Upper lobe of left lung (tissue), 6 donors: ENCODE measurements at regions not wholly inside any gene's neighbourhood (a gene's known extent, or its start where the extent isn't known, plus 50 kb on each side); places are given as distances from the start of the nearest gene placed in this dataset.

ENCODE experiments used
- ATAC-seq, 2 donors: fragments of 200-7000 bp; cut with Tn5 transposase; one replicate each; pipeline ENCODE4 v1.9.1; 2022; ENCODE audit warnings: mild to moderate bottlenecking in 2 of 2, moderate library complexity in 2 of 2; ENCODE audit not compliant: low FRiP score in 2 of 2
- DNase-seq, 2 donors: peaks; one replicate each; pipeline ENCODE4 v3.0.0-alpha.2; 2019 to 2020
- H3K27ac ChIP-seq, 4 donors: fragments of 200-600 bp; sonication (generic); one replicate each; pipeline ENCODE4 v1.5.1; 2016 to 2019
- H3K27me3 ChIP-seq, 4 donors: fragments of 200-600 bp; sonication (generic); one replicate each; pipeline ENCODE4 v1.5.1; 2017 to 2019
- H3K36me3 ChIP-seq, 4 donors: fragments of 200-600 bp; sonication (generic); one replicate each; pipeline ENCODE4 v1.5.1; 2016 to 2019
- H3K4me1 ChIP-seq, 4 donors: fragments of 200-600 bp; sonication (generic); one replicate each; pipeline ENCODE4 v1.5.1; 2018 to 2019
- H3K4me3 ChIP-seq, 4 donors: fragments of 200-600 bp; sonication (generic); one replicate each; pipeline ENCODE4 v1.5.1; 2017 to 2019; ENCODE audit warnings: mild to moderate bottlenecking in 2 of 4, moderate library complexity in 1 of 4
- H3K9me3 ChIP-seq, 4 donors: fragments of 200-600 bp; sonication (generic); one replicate each; pipeline ENCODE4 v1.5.1; 2018 to 2019
- EP300 ChIP-seq, 4 donors: sonication (generic); formaldehyde crosslinking; IDR thresholded peaks; one replicate each; pipeline ENCODE4 v1.5.1; 2017; ENCODE audit warnings: antibody characterized with exemption in 4 of 4, control low read depth in 2 of 4
- POLR2A ChIP-seq, 4 donors: fragments of 450-650 bp; IDR thresholded peaks; one replicate each; pipeline ENCODE4 v1.5.1; 2016 to 2017; ENCODE audit warnings: antibody characterized with exemption in 4 of 4, mild to moderate bottlenecking in 2 of 4
- POLR2AphosphoS5 ChIP-seq, 2 donors: sonication (generic); formaldehyde crosslinking; IDR thresholded peaks; one replicate each; pipeline ENCODE4 v1.5.1; 2017; ENCODE audit warnings: antibody characterized with exemption in 2 of 2
- WGBS, 2 donors: methylation state at CpG; one replicate each; pipeline ENCODE4 v1.1.5; 2017 to 2018; 5-methylcytosine and 5-hydroxymethylcytosine counted together
- TF ChIP-seq, protein P1 (sequence below), 6 experiments: fragments of 450-650 bp in 4 of 6; fragments of 200-600 bp in 2 of 6; sonication (generic) in 2 of 6; IDR thresholded peaks; one replicate each; pipeline ENCODE4 v1.5.1; 2016 to 2019; ENCODE audit warnings: antibody characterized with exemption in 6 of 6
- donor health status: DM: no; HTN: no; CAD: no; lungs with moderate emphysema.
- donor health status: DM: no; HTN: yes; CAD: no; lungs with severe emphysema.

DNA sequence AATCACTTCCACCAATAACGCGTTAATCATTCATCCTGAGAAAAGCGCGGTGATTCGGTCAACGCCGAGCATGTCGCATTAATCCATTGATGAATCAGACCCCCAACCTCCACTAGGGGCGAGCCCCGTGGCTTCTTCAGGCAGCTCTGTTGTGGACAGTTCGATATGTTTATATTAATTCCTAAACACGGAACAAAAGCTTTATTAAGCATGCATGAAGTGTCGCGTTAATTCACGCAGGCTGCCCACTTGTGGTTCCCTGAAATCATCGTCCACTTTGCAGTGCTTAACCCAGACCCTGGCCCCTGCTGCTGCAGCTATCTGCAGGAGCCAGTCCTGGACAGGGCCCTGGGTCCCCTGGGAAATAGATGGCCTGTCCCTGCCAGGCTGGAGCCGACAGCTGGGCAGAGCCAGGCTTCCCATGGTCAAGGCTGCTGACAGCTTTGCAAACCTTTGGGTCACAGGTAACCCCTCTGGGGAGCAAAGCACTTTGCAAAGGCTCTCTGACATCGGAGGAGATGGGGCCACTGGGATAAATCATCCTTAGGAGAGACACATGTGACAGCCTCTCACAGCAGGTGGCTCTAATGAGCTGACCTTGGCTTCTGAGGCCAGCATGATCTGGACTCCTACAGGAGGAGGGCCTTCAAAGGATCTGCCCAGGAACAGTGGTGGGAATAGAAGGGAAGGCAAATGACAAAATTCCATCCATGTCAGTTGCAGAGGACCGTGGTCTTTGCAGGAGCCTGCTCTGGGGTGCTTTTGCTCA is 137.0 kb upstream of the AJAP1 start:
- DNase-seq: no peak

DNA sequence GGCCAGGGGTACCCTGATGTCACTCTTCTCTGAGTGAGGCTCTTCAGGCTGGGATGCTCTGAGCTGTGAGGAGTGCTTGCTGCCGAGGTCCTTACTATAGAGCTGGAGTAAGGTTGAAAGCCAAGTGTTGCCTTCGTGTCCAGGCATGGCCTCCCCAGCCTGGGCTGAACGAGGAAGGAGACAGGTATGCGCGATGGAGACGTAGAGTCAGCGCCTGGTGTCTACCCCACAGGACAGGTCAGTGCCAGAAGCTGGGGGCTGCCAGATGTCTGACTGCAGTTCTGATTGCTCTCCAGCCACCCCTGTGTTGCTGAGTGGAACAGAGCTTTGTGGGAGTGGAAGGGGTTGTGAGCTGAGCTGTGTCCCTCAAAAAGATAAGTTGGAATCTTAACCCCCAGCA is 135.8 kb upstream of the AJAP1 start:
- no peak overlapping the region for H3K27ac ChIP-seq
- H3K27me3 ChIP-seq: no peaks in the 10 kb centered on the region
- no peak for DNase-seq
- H3K36me3 ChIP-seq: no peaks in the 10 kb centered on the region
- ATAC-seq: no peak
- H3K4me1 ChIP-seq: no peaks in the 10 kb centered on the region
- WGBS, 2 donors: 82 to 88% methylated on average over 7 of the region's 7 CpGs
- no peaks in the 10 kb centered on the region for H3K9me3 ChIP-seq
- H3K4me3 ChIP-seq: no peak overlapping the region
- TF ChIP-seq POLR2A (IDR thresholded peaks at IDR 0.05) (no peak), POLR2AphosphoS5 (IDR thresholded peaks at IDR 0.05) (no peak)
- TF ChIP-seq, protein P1, sequence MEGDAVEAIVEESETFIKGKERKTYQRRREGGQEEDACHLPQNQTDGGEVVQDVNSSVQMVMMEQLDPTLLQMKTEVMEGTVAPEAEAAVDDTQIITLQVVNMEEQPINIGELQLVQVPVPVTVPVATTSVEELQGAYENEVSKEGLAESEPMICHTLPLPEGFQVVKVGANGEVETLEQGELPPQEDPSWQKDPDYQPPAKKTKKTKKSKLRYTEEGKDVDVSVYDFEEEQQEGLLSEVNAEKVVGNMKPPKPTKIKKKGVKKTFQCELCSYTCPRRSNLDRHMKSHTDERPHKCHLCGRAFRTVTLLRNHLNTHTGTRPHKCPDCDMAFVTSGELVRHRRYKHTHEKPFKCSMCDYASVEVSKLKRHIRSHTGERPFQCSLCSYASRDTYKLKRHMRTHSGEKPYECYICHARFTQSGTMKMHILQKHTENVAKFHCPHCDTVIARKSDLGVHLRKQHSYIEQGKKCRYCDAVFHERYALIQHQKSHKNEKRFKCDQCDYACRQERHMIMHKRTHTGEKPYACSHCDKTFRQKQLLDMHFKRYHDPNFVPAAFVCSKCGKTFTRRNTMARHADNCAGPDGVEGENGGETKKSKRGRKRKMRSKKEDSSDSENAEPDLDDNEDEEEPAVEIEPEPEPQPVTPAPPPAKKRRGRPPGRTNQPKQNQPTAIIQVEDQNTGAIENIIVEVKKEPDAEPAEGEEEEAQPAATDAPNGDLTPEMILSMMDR (IDR thresholded peaks at IDR 0.05): no peak

More for the DNA sequence above, 137.0 kb upstream of the AJAP1 start:
- WGBS, 2 donors: 58 to 62% methylated on average over 13 to 19 of the region's 19 CpGs
- Histone ChIP-seq H3K9me3 (no peaks in the 10 kb centered on the region), H3K36me3 (no peaks in the 10 kb centered on the region), H3K27ac (no peak overlapping the region), H3K4me1 (no peaks in the 10 kb centered on the region), H3K27me3 (no peaks in the 10 kb centered on the region), H3K4me3 (no peak overlapping the region)
- ATAC-seq: no peak
- TF ChIP-seq, protein P1 (IDR thresholded peaks at IDR 0.05): no peak
- TF ChIP-seq POLR2A (IDR thresholded peaks at IDR 0.05) (no peak), EP300 (IDR thresholded peaks at IDR 0.05) (no peak), POLR2AphosphoS5 (IDR thresholded peaks at IDR 0.05) (no peak)

DNA sequence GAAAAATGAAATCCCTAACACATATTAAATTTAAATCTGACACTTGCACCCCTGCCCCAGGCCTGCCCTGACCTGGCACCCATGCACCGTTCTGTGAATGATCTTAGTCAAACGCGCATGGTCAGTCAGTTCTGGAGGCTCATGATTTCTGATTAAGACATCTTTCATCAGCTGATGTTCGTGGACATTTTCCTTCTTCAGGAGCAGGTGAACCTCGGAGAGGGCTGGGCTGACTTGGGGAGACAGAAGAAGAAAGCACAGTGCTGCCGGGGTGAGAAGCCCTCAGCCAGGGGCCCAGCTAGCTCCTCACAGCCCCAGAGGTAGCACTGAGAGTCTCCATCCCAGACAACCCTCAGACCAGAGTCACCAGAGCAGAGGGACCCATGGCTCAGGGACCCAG is 134.5 kb upstream of the AJAP1 start:
- ATAC-seq: no peak
- no peak for DNase-seq
- WGBS, 2 donors: 86 to 89% methylated on average over 5 to 6 of the region's 6 CpGs

DNA sequence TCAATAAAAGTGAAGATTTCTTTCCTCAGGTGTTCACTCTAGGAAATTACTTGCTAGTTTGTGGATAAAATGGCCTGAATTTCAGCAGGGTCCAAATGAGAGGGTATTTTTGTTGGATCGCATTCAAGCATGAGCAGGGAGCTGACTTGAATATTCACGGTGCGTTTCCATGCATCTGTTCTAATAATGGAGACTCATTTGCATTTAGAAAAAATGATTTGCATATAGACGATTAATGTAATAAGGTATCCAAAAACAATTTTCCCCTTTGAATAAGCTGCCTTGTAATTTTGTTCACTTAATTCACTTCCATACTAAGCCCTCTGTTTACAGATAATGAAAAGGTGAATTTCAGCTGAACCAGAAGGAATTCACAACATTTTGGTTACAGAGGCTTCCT is 130.9 kb upstream of the AJAP1 start:
- no peak for ATAC-seq
- WGBS, 2 donors: 83 to 86% methylated on average over 4 of the region's 4 CpGs
- H3K9me3 ChIP-seq: no peaks in the 10 kb centered on the region

More for the DNA sequence above, 134.5 kb upstream of the AJAP1 start:
- H3K27ac ChIP-seq: no peak overlapping the region
- H3K27me3 ChIP-seq: no peaks in the 10 kb centered on the region
- no peaks in the 10 kb centered on the region for H3K9me3 ChIP-seq
- H3K36me3 ChIP-seq: no peaks in the 10 kb centered on the region
- no peaks in the 10 kb centered on the region for H3K4me1 ChIP-seq
- no peak overlapping the region for H3K4me3 ChIP-seq
- TF ChIP-seq POLR2A (IDR thresholded peaks at IDR 0.05) (no peak), EP300 (IDR thresholded peaks at IDR 0.05) (no peak), POLR2AphosphoS5 (IDR thresholded peaks at IDR 0.05) (no peak)
- TF ChIP-seq, protein P1 (IDR thresholded peaks at IDR 0.05): no peak

More for the DNA sequence above, 130.9 kb upstream of the AJAP1 start:
- H3K27me3 ChIP-seq: no peaks in the 10 kb centered on the region
- no peaks in the 10 kb centered on the region for H3K36me3 ChIP-seq
- no peak for DNase-seq
- H3K4me3 ChIP-seq: no peak overlapping the region
- H3K4me1 ChIP-seq: no peaks in the 10 kb centered on the region
- TF ChIP-seq EP300 (IDR thresholded peaks at IDR 0.05) (no peak), POLR2AphosphoS5 (IDR thresholded peaks at IDR 0.05) (no peak), POLR2A (IDR thresholded peaks at IDR 0.05) (no peak)
- TF ChIP-seq, protein P1 (IDR thresholded peaks at IDR 0.05): no peak
- H3K27ac ChIP-seq: no peak overlapping the region
